DMS79 treated with DMSO at 0.1 percent for 48 hours (cell line): ENCODE measurements at regions not wholly inside any gene's neighbourhood (a gene's known extent, or its start where the extent isn't known, plus 50 kb on each side); places are given as distances from the start of the nearest gene placed in this dataset.
"Not testable (repeated sequence)": the region's sequence is repeated elsewhere in the genome, so short reads cannot be mapped to it uniquely, and the experiment has no call there.

Experiments used
- DNase-seq: peaks from one replicate; lab custom pipeline; 2025; lab: John Stamatoyannopoulos, UW

- no peak for DNase-seq
Measured at GRCh38 chr18:65671621-65672415, 79.0 kb upstream of the CDH7 start.

- not testable (repeated sequence) for DNase-seq
Measured at GRCh38 chr18:65670145-65670544, 80.7 kb upstream of the CDH7 start.

- DNase-seq: no peak
Measured at GRCh38 chr18:65661391-65661790, 89.4 kb upstream of the CDH7 start.

GRCh38 chr18:65659912-65660311 lies 90.9 kb upstream of the CDH7 start:
- no peak for DNase-seq

GRCh38 chr18:65659312-65659711 lies 91.5 kb upstream of the CDH7 start:
- DNase-seq: no peak

GRCh38 chr18:65651192-65651591 lies 99.6 kb upstream of the CDH7 start:
- DNase-seq: no peak

- DNase-seq: no peak
Measured at GRCh38 chr18:65632236-65632635, 118.6 kb upstream of the CDH7 start.

- DNase-seq: no peak
Measured at GRCh38 chr18:65631766-65632165, 119.0 kb upstream of the CDH7 start.

- DNase-seq: no peak
Measured at GRCh38 chr18:65628390-65628789, 122.4 kb upstream of the CDH7 start.

- DNase-seq: no peak
Measured at GRCh38 chr18:65623676-65624075, 127.1 kb upstream of the CDH7 start.

GRCh38 chr18:65622436-65622835 lies 128.4 kb upstream of the CDH7 start:
- DNase-seq: no peak

GRCh38 chr18:65620076-65620696 lies 130.6 kb upstream of the CDH7 start:
- DNase-seq: no peak

- DNase-seq: no peak
Measured at GRCh38 chr18:65610939-65611338, 139.9 kb upstream of the CDH7 start.

- DNase-seq: no peak
Measured at GRCh38 chr18:65608471-65608870, 142.3 kb upstream of the CDH7 start.

- DNase-seq: no peak
Measured at GRCh38 chr18:65607161-65607560, 143.7 kb upstream of the CDH7 start.

GRCh38 chr18:65606551-65607130 lies 144.2 kb upstream of the CDH7 start:
- no peak for DNase-seq

GRCh38 chr18:65605352-65605751 lies 145.5 kb upstream of the CDH7 start:
- DNase-seq: not testable (repeated sequence)

- no peak for DNase-seq
Measured at GRCh38 chr18:65601775-65602174, 149.0 kb upstream of the CDH7 start.

- DNase-seq: no peak
Measured at GRCh38 chr18:65592435-65592834, 158.4 kb upstream of the CDH7 start.

- DNase-seq: no peak
Measured at GRCh38 chr18:65587491-65587890, 163.3 kb upstream of the CDH7 start.

GRCh38 chr18:65582094-65582493 lies 168.7 kb upstream of the CDH7 start:
- DNase-seq: not testable (repeated sequence)

GRCh38 chr18:65568866-65569265 lies 181.9 kb upstream of the CDH7 start:
- no peak for DNase-seq

GRCh38 chr18:65567372-65567771 lies 183.4 kb upstream of the CDH7 start:
- DNase-seq: no peak
